ENCODE measurements at regions not wholly inside any gene's neighbourhood (a gene's known extent, or its start where the extent isn't known, plus 50 kb on each side); places are given as distances from the start of the nearest gene placed in this dataset.

GRCh38 chr13:64438084-64438483 lies 2792.1 kb downstream of the PCDH9 start:
- TF ChIP-seq, protein P1, sequence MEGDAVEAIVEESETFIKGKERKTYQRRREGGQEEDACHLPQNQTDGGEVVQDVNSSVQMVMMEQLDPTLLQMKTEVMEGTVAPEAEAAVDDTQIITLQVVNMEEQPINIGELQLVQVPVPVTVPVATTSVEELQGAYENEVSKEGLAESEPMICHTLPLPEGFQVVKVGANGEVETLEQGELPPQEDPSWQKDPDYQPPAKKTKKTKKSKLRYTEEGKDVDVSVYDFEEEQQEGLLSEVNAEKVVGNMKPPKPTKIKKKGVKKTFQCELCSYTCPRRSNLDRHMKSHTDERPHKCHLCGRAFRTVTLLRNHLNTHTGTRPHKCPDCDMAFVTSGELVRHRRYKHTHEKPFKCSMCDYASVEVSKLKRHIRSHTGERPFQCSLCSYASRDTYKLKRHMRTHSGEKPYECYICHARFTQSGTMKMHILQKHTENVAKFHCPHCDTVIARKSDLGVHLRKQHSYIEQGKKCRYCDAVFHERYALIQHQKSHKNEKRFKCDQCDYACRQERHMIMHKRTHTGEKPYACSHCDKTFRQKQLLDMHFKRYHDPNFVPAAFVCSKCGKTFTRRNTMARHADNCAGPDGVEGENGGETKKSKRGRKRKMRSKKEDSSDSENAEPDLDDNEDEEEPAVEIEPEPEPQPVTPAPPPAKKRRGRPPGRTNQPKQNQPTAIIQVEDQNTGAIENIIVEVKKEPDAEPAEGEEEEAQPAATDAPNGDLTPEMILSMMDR (conservative IDR thresholded peaks at IDR 0.05; ENCODE audit: low read depth, low read length): no peak
- TF ChIP-seq POLR2A (IDR thresholded peaks at IDR 0.05; ENCODE audit: low read depth, low read length): no peak
- TF ChIP-seq, protein P2, sequence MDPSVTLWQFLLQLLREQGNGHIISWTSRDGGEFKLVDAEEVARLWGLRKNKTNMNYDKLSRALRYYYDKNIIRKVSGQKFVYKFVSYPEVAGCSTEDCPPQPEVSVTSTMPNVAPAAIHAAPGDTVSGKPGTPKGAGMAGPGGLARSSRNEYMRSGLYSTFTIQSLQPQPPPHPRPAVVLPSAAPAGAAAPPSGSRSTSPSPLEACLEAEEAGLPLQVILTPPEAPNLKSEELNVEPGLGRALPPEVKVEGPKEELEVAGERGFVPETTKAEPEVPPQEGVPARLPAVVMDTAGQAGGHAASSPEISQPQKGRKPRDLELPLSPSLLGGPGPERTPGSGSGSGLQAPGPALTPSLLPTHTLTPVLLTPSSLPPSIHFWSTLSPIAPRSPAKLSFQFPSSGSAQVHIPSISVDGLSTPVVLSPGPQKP (IDR thresholded peaks at IDR 0.05; ENCODE audit: borderline replicate concordance, low read depth, low read length): no peak
- TF ChIP-seq MAZ (IDR thresholded peaks at IDR 0.05; ENCODE audit: borderline replicate concordance, low read depth, low read length): no peak
- TF ChIP-seq BHLHE40 (IDR thresholded peaks at IDR 0.05; ENCODE audit: low read depth, low read length): no peak
- no peak for TF ChIP-seq MXI1 (IDR thresholded peaks at IDR 0.05; ENCODE audit: borderline replicate concordance, low read depth, low read length)
- no peak for TF ChIP-seq FOS (IDR thresholded peaks at IDR 0.05; ENCODE audit: low read depth, low read length)
- no peak for TF ChIP-seq USF2 (IDR thresholded peaks at IDR 0.05; ENCODE audit: low read depth, low read length)
- TF ChIP-seq CEBPB (IDR thresholded peaks at IDR 0.05; ENCODE audit: low read depth, low read length): no peak
- TF ChIP-seq MAFK (IDR thresholded peaks at IDR 0.05; ENCODE audit: low read depth, low read length): no peak
- TF ChIP-seq RFX5 (IDR thresholded peaks at IDR 0.05; ENCODE audit: low read depth, low read length): no peak
- no peak for TF ChIP-seq CHD1 (IDR thresholded peaks at IDR 0.05; ENCODE audit: low read depth, low read length)
